ENCODE measurements at regions not wholly inside any gene's neighbourhood (a gene's known extent, or its start where the extent isn't known, plus 50 kb on each side); places are given as distances from the start of the nearest gene placed in this dataset.

- DNase-seq (ENCODE audit: low spot score), result no peak
These were observed 199.8 kb upstream of the CCDC150 start for GRCh38 chr2:196439760-196440159.

- no peak for DNase-seq (ENCODE audit: low spot score)
These were observed 199.1 kb upstream of the CCDC150 start for GRCh38 chr2:196440413-196440812.

GRCh38 chr2:196441527-196441926 is 198.0 kb upstream of the CCDC150 start:
- DNase-seq (ENCODE audit: low spot score), result no peak

GRCh38 chr2:196442211-196442610 is 197.3 kb upstream of the CCDC150 start:
- DNase-seq (ENCODE audit: low spot score), result no peak

- DNase-seq (ENCODE audit: low spot score), result no peak
These were observed 195.1 kb upstream of the CCDC150 start for GRCh38 chr2:196444442-196444841.

GRCh38 chr2:196445991-196446390 is 193.5 kb upstream of the CCDC150 start:
- no peak for DNase-seq (ENCODE audit: low spot score)

GRCh38 chr2:196448407-196449079 is 191.0 kb upstream of the CCDC150 start:
- DNase-seq (ENCODE audit: low spot score), result no peak

- DNase-seq (ENCODE audit: low spot score), result no peak
These were observed 190.4 kb upstream of the CCDC150 start for GRCh38 chr2:196449083-196449482.

- no peak for DNase-seq (ENCODE audit: low spot score)
These were observed 186.8 kb upstream of the CCDC150 start for GRCh38 chr2:196452758-196453157.

- DNase-seq (ENCODE audit: low spot score), result peak; percentile 23
These were observed 185.9 kb upstream of the CCDC150 start for GRCh38 chr2:196453613-196454047.

GRCh38 chr2:196454492-196454891 is 185.0 kb upstream of the CCDC150 start:
- DNase-seq (ENCODE audit: low spot score), result no peak

- DNase-seq (ENCODE audit: low spot score), result no peak
These were observed 180.0 kb upstream of the CCDC150 start for GRCh38 chr2:196459539-196459938.

GRCh38 chr2:196463706-196464105 is 175.8 kb upstream of the CCDC150 start:
- DNase-seq (ENCODE audit: low spot score), result no peak

GRCh38 chr2:196464311-196464710 is 175.2 kb upstream of the CCDC150 start:
- no peak for DNase-seq (ENCODE audit: low spot score)

- DNase-seq (ENCODE audit: low spot score), result peak; percentile 73
These were observed 172.9 kb upstream of the CCDC150 start for GRCh38 chr2:196466581-196466980.

- no peak for DNase-seq (ENCODE audit: low spot score)
These were observed 171.1 kb upstream of the CCDC150 start for GRCh38 chr2:196468394-196468793.

GRCh38 chr2:196473617-196474016 is 165.9 kb upstream of the CCDC150 start:
- peak; percentile 25 for DNase-seq (ENCODE audit: low spot score)

- DNase-seq (ENCODE audit: low spot score), result no peak
These were observed 163.9 kb upstream of the CCDC150 start for GRCh38 chr2:196475611-196476010.

- no peak for DNase-seq (ENCODE audit: low spot score)
These were observed 160.9 kb upstream of the CCDC150 start for GRCh38 chr2:196478588-196478987.

GRCh38 chr2:196479350-196479749 is 160.2 kb upstream of the CCDC150 start:
- DNase-seq (ENCODE audit: low spot score), result no peak

GRCh38 chr2:196480653-196481323 is 158.7 kb upstream of the CCDC150 start:
- peak; percentile 31 for DNase-seq (ENCODE audit: low spot score)

GRCh38 chr2:196481324-196481697 is 158.2 kb upstream of the CCDC150 start:
- DNase-seq (ENCODE audit: low spot score), result no peak

- DNase-seq (ENCODE audit: low spot score), result no peak
These were observed 157.1 kb upstream of the CCDC150 start for GRCh38 chr2:196482119-196483065.

All from cerebellar cortex (tissue), 1 donor.